IPS DF 4.7 (cell line): ENCODE measurements at regions not wholly inside any gene's neighbourhood (a gene's known extent, or its start where the extent isn't known, plus 50 kb on each side); places are given as distances from the start of the nearest gene placed in this dataset.

ENCODE experiments used
- DNase-seq: peaks from one replicate; pipeline ENCODE4 v3.0.0-alpha.2; 2013; ENCODE audit warnings: low spot score; ENCODE audit errors: extremely low read depth

GRCh38 chr17:73694491-73694890, 50.2 kb upstream of the SDK2 start:
- DNase-seq: no peak

GRCh38 chr17:73695035-73695738, 50.9 kb upstream of the SDK2 start:
- no peak for DNase-seq

- DNase-seq: no peak
Observed at GRCh38 chr17:73696251-73696650, 52.0 kb upstream of the SDK2 start.

- no peak for DNase-seq
Observed at GRCh38 chr17:73697872-73698271, 53.6 kb upstream of the SDK2 start.

GRCh38 chr17:73698966-73699365, 54.7 kb upstream of the SDK2 start:
- DNase-seq: no peak

- no peak for DNase-seq
Observed at GRCh38 chr17:73701701-73702100, 57.5 kb upstream of the SDK2 start.

- DNase-seq: no peak
Observed at GRCh38 chr17:73703192-73703591, 58.9 kb upstream of the SDK2 start.

GRCh38 chr17:73703917-73704316, 59.7 kb upstream of the SDK2 start:
- no peak for DNase-seq

- DNase-seq: no peak
Observed at GRCh38 chr17:73705594-73705993, 61.3 kb upstream of the SDK2 start.

- DNase-seq: no peak
Observed at GRCh38 chr17:73706428-73706827, 62.2 kb upstream of the SDK2 start.

- no peak for DNase-seq
Observed at GRCh38 chr17:73706858-73707257, 62.6 kb upstream of the SDK2 start.

GRCh38 chr17:73707358-73707757, 63.1 kb upstream of the SDK2 start:
- DNase-seq: no peak

GRCh38 chr17:73710095-73710592, 65.9 kb upstream of the SDK2 start:
- no peak for DNase-seq

GRCh38 chr17:73711184-73711583, 66.9 kb upstream of the SDK2 start:
- DNase-seq: no peak

- DNase-seq: no peak
Observed at GRCh38 chr17:73711916-73712315, 67.7 kb upstream of the SDK2 start.

GRCh38 chr17:73713136-73713535, 68.9 kb upstream of the SDK2 start:
- no peak for DNase-seq

GRCh38 chr17:73715769-73716168, 71.5 kb upstream of the SDK2 start:
- no peak for DNase-seq

GRCh38 chr17:73717690-73718089, 73.4 kb upstream of the SDK2 start:
- DNase-seq: no peak

- DNase-seq: no peak
Observed at GRCh38 chr17:73718362-73718761, 74.1 kb upstream of the SDK2 start.

GRCh38 chr17:73718912-73719311, 74.7 kb upstream of the SDK2 start:
- DNase-seq: no peak

- no peak for DNase-seq
Observed at GRCh38 chr17:73719588-73720071, 75.4 kb upstream of the SDK2 start.

GRCh38 chr17:73720187-73720834, 76.1 kb upstream of the SDK2 start:
- no peak for DNase-seq

- no peak for DNase-seq
Observed at GRCh38 chr17:73722165-73722564, 77.9 kb upstream of the SDK2 start.
